ENCODE measurements at regions not wholly inside any gene's neighbourhood (a gene's known extent, or its start where the extent isn't known, plus 50 kb on each side); places are given as distances from the start of the nearest gene placed in this dataset.
"Not testable (repeated sequence)": the region's sequence is repeated elsewhere in the genome, so short reads cannot be mapped to it uniquely, and the experiment has no call there.

GRCh38 chr3:579529-579928, 383.0 kb downstream of the CHL1 start:
- DNase-seq; H4K20me1 ChIP-seq (ENCODE audit: insufficient read depth); CTCF ChIA-PET; H3K27me3 ChIP-seq (ENCODE audit: insufficient read depth); H3K79me2 ChIP-seq (ENCODE audit: insufficient read depth); H2AFZ ChIP-seq (ENCODE audit: low read depth); H3K27ac ChIP-seq (ENCODE audit: low read depth in 2 of 2, low read length in 1 of 2); H3K4me1 ChIP-seq (ENCODE audit: control insufficient read depth in 1 of 2, insufficient read depth in 2 of 2, low read depth in 1 of 2, low read length in 1 of 2); H3K4me2 ChIP-seq; H3K9ac ChIP-seq; H3K9me3 ChIP-seq; H3K9me2 ChIP-seq; H3F3A ChIP-seq (replicated peaks; ENCODE audit: insufficient read depth); H3K4me3 ChIP-seq (ENCODE audit: low read depth in 2 of 2, low read length in 1 of 2); H3K36me3 ChIP-seq (replicated peaks in 1 of 2; ENCODE audit: control insufficient read depth in 1 of 2, insufficient read depth in 2 of 2, low read length in 1 of 2); POLR2A ChIA-PET: not testable (repeated sequence)
- 3% methylated on average over 2 of the region's 2 CpGs for WGBS (ENCODE audit: low lambda C conversion rate)
- TF ChIP-seq RCOR1 (IDR thresholded peaks at IDR 0.05; ENCODE audit: low read length) (peak; percentile 20; the same call in 1 of the 2 replicates), EP300 (IDR thresholded peaks at IDR 0.05; ENCODE audit: borderline replicate concordance in 1 of 2, low read depth in 1 of 2, low read length in 1 of 2) (peak in 1 of 2 experiments; percentile 31; a peak in 1 of 4 replicates), GATA2 (CRISPR knock-in tag; IDR thresholded peaks at IDR 0.05) (0 out of 2 replicates have a peak, but pooled peaks have one; percentile 31)

GRCh38 chr3:589066-589465, 392.5 kb downstream of the CHL1 start:
- H3K4me2 ChIP-seq; CTCF ChIA-PET; POLR2A ChIA-PET; H3K9ac ChIP-seq; DNase-seq; H3K27me3 ChIP-seq (ENCODE audit: insufficient read depth); H3K36me3 ChIP-seq (replicated peaks in 1 of 2; ENCODE audit: control insufficient read depth in 1 of 2, insufficient read depth in 2 of 2, low read length in 1 of 2); H3K9me2 ChIP-seq; H3K9me3 ChIP-seq; H3F3A ChIP-seq (replicated peaks; ENCODE audit: insufficient read depth); H3K27ac ChIP-seq (ENCODE audit: low read depth in 2 of 2, low read length in 1 of 2); H3K4me1 ChIP-seq (ENCODE audit: control insufficient read depth in 1 of 2, insufficient read depth in 2 of 2, low read depth in 1 of 2, low read length in 1 of 2); H2AFZ ChIP-seq (ENCODE audit: low read depth); H4K20me1 ChIP-seq (ENCODE audit: insufficient read depth); H3K4me3 ChIP-seq (ENCODE audit: low read depth in 2 of 2, low read length in 1 of 2); H3K79me2 ChIP-seq (ENCODE audit: insufficient read depth): not testable (repeated sequence)

GRCh38 chr3:597304-597703, 400.7 kb downstream of the CHL1 start:
- H3K4me3 ChIP-seq (ENCODE audit: low read depth in 2 of 2, low read length in 1 of 2); H4K20me1 ChIP-seq (ENCODE audit: insufficient read depth); H3K9me2 ChIP-seq; H3K27ac ChIP-seq (ENCODE audit: low read depth in 2 of 2, low read length in 1 of 2); H3K36me3 ChIP-seq (replicated peaks in 1 of 2; ENCODE audit: control insufficient read depth in 1 of 2, insufficient read depth in 2 of 2, low read length in 1 of 2); H3K9ac ChIP-seq; H3K4me2 ChIP-seq; H3K9me3 ChIP-seq; H2AFZ ChIP-seq (ENCODE audit: low read depth); POLR2A ChIA-PET; H3K4me1 ChIP-seq (ENCODE audit: control insufficient read depth in 1 of 2, insufficient read depth in 2 of 2, low read depth in 1 of 2, low read length in 1 of 2); H3F3A ChIP-seq (replicated peaks; ENCODE audit: insufficient read depth); H3K79me2 ChIP-seq (ENCODE audit: insufficient read depth); CTCF ChIA-PET; H3K27me3 ChIP-seq (ENCODE audit: insufficient read depth); DNase-seq: not testable (repeated sequence)
- WGBS (ENCODE audit: low lambda C conversion rate): 9% methylated on average over 2 of the region's 2 CpGs

- H3F3A ChIP-seq (replicated peaks; ENCODE audit: insufficient read depth); H3K4me3 ChIP-seq (ENCODE audit: low read depth in 2 of 2, low read length in 1 of 2); POLR2A ChIA-PET; DNase-seq; H3K9ac ChIP-seq; H3K79me2 ChIP-seq (ENCODE audit: insufficient read depth); H3K9me2 ChIP-seq; H3K4me1 ChIP-seq (ENCODE audit: control insufficient read depth in 1 of 2, insufficient read depth in 2 of 2, low read depth in 1 of 2, low read length in 1 of 2); H2AFZ ChIP-seq (ENCODE audit: low read depth); CTCF ChIA-PET; H3K36me3 ChIP-seq (replicated peaks in 1 of 2; ENCODE audit: control insufficient read depth in 1 of 2, insufficient read depth in 2 of 2, low read length in 1 of 2); H3K9me3 ChIP-seq; H4K20me1 ChIP-seq (ENCODE audit: insufficient read depth); H3K27me3 ChIP-seq (ENCODE audit: insufficient read depth); H3K27ac ChIP-seq (ENCODE audit: low read depth in 2 of 2, low read length in 1 of 2); H3K4me2 ChIP-seq: not testable (repeated sequence)
- 11% methylated on average over 1 of the region's 1 CpG for WGBS (ENCODE audit: low lambda C conversion rate)
These were observed 401.2 kb downstream of the CHL1 start for GRCh38 chr3:597746-598145.

GRCh38 chr3:607480-607879, 410.9 kb downstream of the CHL1 start:
- H3K9me3 ChIP-seq; H3K9ac ChIP-seq; H4K20me1 ChIP-seq (ENCODE audit: insufficient read depth); POLR2A ChIA-PET; H3K36me3 ChIP-seq (replicated peaks in 1 of 2; ENCODE audit: control insufficient read depth in 1 of 2, insufficient read depth in 2 of 2, low read length in 1 of 2); DNase-seq; H3K4me1 ChIP-seq (ENCODE audit: control insufficient read depth in 1 of 2, insufficient read depth in 2 of 2, low read depth in 1 of 2, low read length in 1 of 2); CTCF ChIA-PET; H3K27me3 ChIP-seq (ENCODE audit: insufficient read depth); H3K9me2 ChIP-seq; H3K4me2 ChIP-seq; H3K27ac ChIP-seq (ENCODE audit: low read depth in 2 of 2, low read length in 1 of 2); H3K79me2 ChIP-seq (ENCODE audit: insufficient read depth); H3F3A ChIP-seq (replicated peaks; ENCODE audit: insufficient read depth); H2AFZ ChIP-seq (ENCODE audit: low read depth); H3K4me3 ChIP-seq (ENCODE audit: low read depth in 2 of 2, low read length in 1 of 2): not testable (repeated sequence)
- 21% methylated on average over 4 of the region's 4 CpGs for WGBS (ENCODE audit: low lambda C conversion rate)
